ENCODE measurements at regions not wholly inside any gene's neighbourhood (a gene's known extent, or its start where the extent isn't known, plus 50 kb on each side); places are given as distances from the start of the nearest gene placed in this dataset.

- no peaks in the 10 kb centered on the region for H3K9me3 Mint-ChIP-seq (ENCODE audit: unreplicated experiment)
- no peaks in the 10 kb centered on the region for H3K4me1 Mint-ChIP-seq (ENCODE audit: insufficient read depth, unreplicated experiment)
- H3K27me3 Mint-ChIP-seq (ENCODE audit: insufficient read depth, unreplicated experiment): peaks cover 64% of the 10 kb centered on the region
- H3K36me3 Mint-ChIP-seq (ENCODE audit: insufficient read depth, unreplicated experiment): no peaks in the 10 kb centered on the region
- DNase-seq (ENCODE audit: unreplicated experiment): no peak
- no TSS peak for BruUV-seq (replicated peaks)
- intact Hi-C loops (cut with micrococcal nuclease): no loop called here
- TF ChIP-seq, protein P1, sequence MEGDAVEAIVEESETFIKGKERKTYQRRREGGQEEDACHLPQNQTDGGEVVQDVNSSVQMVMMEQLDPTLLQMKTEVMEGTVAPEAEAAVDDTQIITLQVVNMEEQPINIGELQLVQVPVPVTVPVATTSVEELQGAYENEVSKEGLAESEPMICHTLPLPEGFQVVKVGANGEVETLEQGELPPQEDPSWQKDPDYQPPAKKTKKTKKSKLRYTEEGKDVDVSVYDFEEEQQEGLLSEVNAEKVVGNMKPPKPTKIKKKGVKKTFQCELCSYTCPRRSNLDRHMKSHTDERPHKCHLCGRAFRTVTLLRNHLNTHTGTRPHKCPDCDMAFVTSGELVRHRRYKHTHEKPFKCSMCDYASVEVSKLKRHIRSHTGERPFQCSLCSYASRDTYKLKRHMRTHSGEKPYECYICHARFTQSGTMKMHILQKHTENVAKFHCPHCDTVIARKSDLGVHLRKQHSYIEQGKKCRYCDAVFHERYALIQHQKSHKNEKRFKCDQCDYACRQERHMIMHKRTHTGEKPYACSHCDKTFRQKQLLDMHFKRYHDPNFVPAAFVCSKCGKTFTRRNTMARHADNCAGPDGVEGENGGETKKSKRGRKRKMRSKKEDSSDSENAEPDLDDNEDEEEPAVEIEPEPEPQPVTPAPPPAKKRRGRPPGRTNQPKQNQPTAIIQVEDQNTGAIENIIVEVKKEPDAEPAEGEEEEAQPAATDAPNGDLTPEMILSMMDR (IDR thresholded peaks at IDR 0.05; ENCODE audit: unreplicated experiment): no peak
- POLR2A ChIA-PET: no interaction called here
- no peak overlapping the region for H3K4me3 Mint-ChIP-seq (ENCODE audit: unreplicated experiment)
- CTCF ChIA-PET: interaction anchor here (1.0 kb wide), 1 partner anchor 59 kb away, joined by 3 read pairs; no protein-coding TSS in a partner anchor
- no peak overlapping the region for H3K27ac Mint-ChIP-seq (ENCODE audit: low read depth, unreplicated experiment)
These were observed 713.5 kb downstream of the DIAPH3 start for GRCh38 chr13:59450229-59450628.

GRCh38 chr13:59451236-59451635 is 712.5 kb downstream of the DIAPH3 start:
- no peaks in the 10 kb centered on the region for H3K9me3 Mint-ChIP-seq (ENCODE audit: unreplicated experiment)
- TF ChIP-seq, protein P1 (IDR thresholded peaks at IDR 0.05; ENCODE audit: unreplicated experiment): no peak
- no peaks in the 10 kb centered on the region for H3K4me1 Mint-ChIP-seq (ENCODE audit: insufficient read depth, unreplicated experiment)
- POLR2A ChIA-PET: no interaction called here
- no peak overlapping the region for H3K27ac Mint-ChIP-seq (ENCODE audit: low read depth, unreplicated experiment)
- no TSS peak for BruUV-seq (replicated peaks)
- H3K27me3 Mint-ChIP-seq (ENCODE audit: insufficient read depth, unreplicated experiment): peaks cover 64% of the 10 kb centered on the region
- CTCF ChIA-PET: interaction anchor here (0.6 kb wide), 1 partner anchor 903 kb away, joined by 3 read pairs; no protein-coding TSS in a partner anchor
- no peak for DNase-seq (ENCODE audit: unreplicated experiment)
- no peaks in the 10 kb centered on the region for H3K36me3 Mint-ChIP-seq (ENCODE audit: insufficient read depth, unreplicated experiment)
- H3K4me3 Mint-ChIP-seq (ENCODE audit: unreplicated experiment): no peak overlapping the region
- intact Hi-C loops (cut with micrococcal nuclease): no loop called here

DNA sequence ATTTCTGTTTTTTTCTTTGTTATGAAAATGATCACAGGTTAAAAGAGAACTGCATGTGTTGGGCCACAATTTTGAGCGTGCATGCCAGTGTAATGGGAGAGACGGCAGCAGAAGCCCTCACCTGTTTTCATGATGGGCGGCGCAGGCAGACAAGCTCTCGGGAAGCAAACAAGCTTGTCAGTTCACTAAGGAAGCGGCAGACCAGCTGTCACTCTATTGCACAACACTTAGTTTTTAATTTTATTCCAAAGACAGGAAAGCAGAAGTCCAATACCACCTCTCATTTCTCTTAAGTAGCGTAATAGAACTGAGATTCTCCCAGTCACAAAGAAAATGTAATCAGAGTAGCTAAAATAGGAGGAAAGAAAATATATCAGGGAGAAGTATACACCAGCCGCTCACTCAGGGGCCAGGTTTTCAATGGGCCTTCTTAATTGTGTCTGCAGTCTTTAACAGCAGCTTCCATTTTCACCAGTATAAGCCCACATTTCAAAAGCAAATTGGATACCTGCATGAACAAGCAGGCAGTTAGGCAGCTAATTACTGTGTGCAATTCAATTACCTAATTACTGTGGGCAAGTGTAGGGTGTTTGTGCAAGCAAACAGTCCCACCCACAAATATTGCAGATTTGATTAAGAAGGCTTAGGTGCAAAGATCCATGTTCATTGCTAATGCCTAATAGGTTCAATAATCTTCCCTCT is 711.4 kb downstream of the DIAPH3 start:
- intact Hi-C loops (cut with micrococcal nuclease): no loop called here
- Mint-ChIP-seq H3K4me3 (ENCODE audit: unreplicated experiment) (no peak overlapping the region), H3K4me1 (ENCODE audit: insufficient read depth, unreplicated experiment) (no peaks in the 10 kb centered on the region), H3K36me3 (ENCODE audit: insufficient read depth, unreplicated experiment) (no peaks in the 10 kb centered on the region), H3K27ac (ENCODE audit: low read depth, unreplicated experiment) (no peak overlapping the region), H3K9me3 (ENCODE audit: unreplicated experiment) (no peaks in the 10 kb centered on the region), H3K27me3 (ENCODE audit: insufficient read depth, unreplicated experiment) (peaks cover 72% of the 10 kb centered on the region)
- no TSS peak for BruUV-seq (replicated peaks)
- ChIA-PET CTCF (interaction anchor here (0.6 kb wide), 1 partner anchor 433 kb away, joined by 4 read pairs; no protein-coding TSS in a partner anchor), POLR2A (no interaction called here)
- no peak for DNase-seq (ENCODE audit: unreplicated experiment)
- TF ChIP-seq, protein P1 (IDR thresholded peaks at IDR 0.05; ENCODE audit: unreplicated experiment): no peak

GRCh38 chr13:59458908-59459579 is 704.7 kb downstream of the DIAPH3 start:
- POLR2A ChIA-PET: interaction anchor here (0.6 kb wide), 1 partner anchor 67 kb away, joined by 3 read pairs; no protein-coding TSS in a partner anchor

More at GRCh38 chr13:59458908-59459579, 704.7 kb downstream of the DIAPH3 start:
- TF ChIP-seq, protein P1 (IDR thresholded peaks at IDR 0.05; ENCODE audit: unreplicated experiment): no peak
- BruUV-seq (replicated peaks): no TSS peak
- no peak overlapping the region for H3K27ac Mint-ChIP-seq (ENCODE audit: low read depth, unreplicated experiment)
- H3K4me3 Mint-ChIP-seq (ENCODE audit: unreplicated experiment): no peak overlapping the region
- H3K4me1 Mint-ChIP-seq (ENCODE audit: insufficient read depth, unreplicated experiment): no peaks in the 10 kb centered on the region
- CTCF ChIA-PET: interaction anchor here (1.1 to 2.2 kb wide), 3 partner anchors 131 to 447 kb away, joined by 4 to 6 read pairs (median 5); no protein-coding TSS in a partner anchor
- intact Hi-C loops (cut with micrococcal nuclease): no loop called here
- DNase-seq (ENCODE audit: unreplicated experiment): peak; percentile 51
- H3K27me3 Mint-ChIP-seq (ENCODE audit: insufficient read depth, unreplicated experiment): peaks cover 45% of the 10 kb centered on the region
- H3K36me3 Mint-ChIP-seq (ENCODE audit: insufficient read depth, unreplicated experiment): no peaks in the 10 kb centered on the region
- H3K9me3 Mint-ChIP-seq (ENCODE audit: unreplicated experiment): no peaks in the 10 kb centered on the region
